SK-N-MC (cell line): ENCODE measurements at regions not wholly inside any gene's neighbourhood (a gene's known extent, or its start where the extent isn't known, plus 50 kb on each side); places are given as distances from the start of the nearest gene placed in this dataset.

Source experiments
- EZH2 ChIP-seq: fragments of 200-600 bp; sonication (generic); IDR thresholded peaks from one replicate; pipeline ENCODE4 v1.6.1; 2017; ENCODE audit warnings: antibody characterized with exemption
- FOXP2 ChIP-seq: optimal IDR thresholded peaks from 2 replicates; pipeline ENCODE3; 2011; ENCODE audit warnings: mild to moderate bottlenecking, moderate library complexity; ENCODE audit not compliant: insufficient read depth; ENCODE audit errors: extremely low read length, control extremely low read depth
- POLR2AphosphoS5 ChIP-seq: IDR thresholded peaks from 2 replicates; pipeline ENCODE4 v1.6.1; 2012; ENCODE audit warnings: mild to moderate bottlenecking, low read depth, low read length, borderline replicate concordance

DNA sequence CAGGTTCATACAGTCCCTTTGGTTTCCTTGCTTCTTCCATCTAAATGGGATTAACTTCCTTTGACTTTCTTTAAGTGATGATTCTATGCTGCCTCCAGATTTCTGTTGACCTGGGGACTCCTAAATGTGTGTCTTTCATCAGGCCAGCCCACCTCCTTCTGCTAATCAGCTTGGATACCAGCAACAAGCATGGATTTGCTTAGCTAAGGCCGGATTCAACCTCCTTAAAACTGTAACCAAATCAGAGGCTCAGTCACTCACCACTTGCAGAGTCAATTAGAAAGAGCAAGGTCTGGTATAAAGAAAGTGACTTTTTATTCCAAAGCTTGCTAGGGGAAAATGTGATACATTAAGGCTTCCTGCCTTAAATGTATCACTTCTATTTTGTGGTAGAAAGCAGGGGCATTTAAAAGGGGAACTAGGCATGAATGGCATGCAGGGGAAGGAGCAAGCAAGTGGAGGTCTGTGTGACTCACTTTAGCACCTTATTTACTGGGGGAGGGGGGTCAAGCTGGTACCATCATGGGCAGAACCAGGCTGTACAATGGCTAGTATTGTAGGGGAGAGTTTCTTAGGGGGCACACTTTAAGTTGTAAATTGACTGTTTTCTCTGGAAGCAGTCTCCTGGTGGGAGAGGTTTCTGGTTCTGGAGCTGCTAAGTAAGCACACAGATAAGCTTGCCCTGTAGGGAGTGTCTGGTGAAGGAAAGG lies 239.0 kb upstream of the PDGFD start:
- TF ChIP-seq EZH2 (no peak), POLR2AphosphoS5 (no peak), FOXP2 (no peak)
